HEK293T (cell line): ENCODE measurements at regions not wholly inside any gene's neighbourhood (a gene's known extent, or its start where the extent isn't known, plus 50 kb on each side); places are given as distances from the start of the nearest gene placed in this dataset.
"Not testable (repeated sequence)": the region's sequence is repeated elsewhere in the genome, so short reads cannot be mapped to it uniquely, and the experiment has no call there.

ENCODE experiments used
- CTCF ChIA-PET: fragments of 350-600 bp; formaldehyde crosslinking; extraction: SDS; loops from one replicate; lab custom pipeline; 2021; ENCODE audit warnings: antibody characterized with exemption, inconsistent platforms; lab: Yijun Ruan, JAX
- POLR2A ChIA-PET: fragments of 350-600 bp; formaldehyde crosslinking; extraction: SDS; loops from one replicate; lab custom pipeline; 2020; ENCODE audit warnings: antibody characterized with exemption, inconsistent platforms; lab: Yijun Ruan, JAX
- DNase-seq: peaks from one replicate; pipeline ENCODE4 v3.0.0; 2012; ENCODE audit warnings: mixed read lengths; ENCODE audit errors: extremely low spot score
- ARNT ChIP-seq: fragments of 450-650 bp; IDR thresholded peaks from 2 replicates; pipeline ENCODE4 v1.6.1; 2017; ENCODE audit warnings: mild to moderate bottlenecking
- BHLHE40 ChIP-seq: fragments of 450-650 bp; IDR thresholded peaks from 2 replicates; pipeline ENCODE4 v1.6.1; 2016; ENCODE audit warnings: mild to moderate bottlenecking, moderate library complexity, borderline replicate concordance
- CTBP1 ChIP-seq: fragments of 450-650 bp; IDR thresholded peaks from 2 replicates; pipeline ENCODE4 v1.6.1; 2016; ENCODE audit warnings: borderline replicate concordance
- ELF4 ChIP-seq: fragments of 450-650 bp; IDR thresholded peaks from 2 replicates; pipeline ENCODE4 v1.6.1; 2017; ENCODE audit warnings: antibody characterized with exemption
- FOXA1 ChIP-seq: fragments of 450-650 bp; IDR thresholded peaks from 2 replicates; pipeline ENCODE4 v1.6.1; 2016; ENCODE audit warnings: mild to moderate bottlenecking
- FOXK2 ChIP-seq: fragments of 450-650 bp; IDR thresholded peaks from 2 replicates; pipeline ENCODE4 v1.6.1; 2016; ENCODE audit warnings: mild to moderate bottlenecking
- FOXM1 ChIP-seq: fragments of 450-650 bp; IDR thresholded peaks from 2 replicates; pipeline ENCODE4 v1.6.1; 2017; ENCODE audit warnings: mild to moderate bottlenecking, borderline replicate concordance
- HDGF ChIP-seq: fragments of 450-650 bp; IDR thresholded peaks from 2 replicates; pipeline ENCODE4 v1.6.1; 2017; ENCODE audit warnings: antibody characterized with exemption, borderline replicate concordance
- L3MBTL2 ChIP-seq: fragments of 450-650 bp; conservative IDR thresholded peaks from 2 replicates; pipeline ENCODE4 v1.6.1; 2016; ENCODE audit warnings: mild to moderate bottlenecking
- LEF1 ChIP-seq: fragments of 450-650 bp; IDR thresholded peaks from 2 replicates; pipeline ENCODE4 v1.6.1; 2017; ENCODE audit warnings: mild to moderate bottlenecking, borderline replicate concordance
- NFRKB ChIP-seq: fragments of 450-650 bp; IDR thresholded peaks from 2 replicates; pipeline ENCODE4 v1.6.1; 2016; ENCODE audit warnings: mild to moderate bottlenecking, moderate library complexity
- PKNOX1 ChIP-seq: fragments of 450-650 bp; IDR thresholded peaks from 2 replicates; pipeline ENCODE4 v1.6.1; 2016
- SP1 ChIP-seq: fragments of 450-650 bp; IDR thresholded peaks from 2 replicates; pipeline ENCODE4 v1.6.1; 2017
- SUZ12 ChIP-seq: fragments of 450-650 bp; IDR thresholded peaks from 2 replicates; pipeline ENCODE4 v1.6.1; 2016; ENCODE audit warnings: mild to moderate bottlenecking
- TARDBP ChIP-seq: fragments of 450-650 bp; IDR thresholded peaks from 2 replicates; pipeline ENCODE4 v1.6.1; 2016
- ZNF384 ChIP-seq: fragments of 450-650 bp; IDR thresholded peaks from 2 replicates; pipeline ENCODE4 v1.6.1; 2016

GRCh38 chr6:109252261-109253041 is 129.8 kb downstream of the CD164 start:
- DNase-seq: no peak
- POLR2A ChIA-PET: interaction anchor here (0.8 kb wide), 1 partner anchor 130 kb away, joined by 3 read pairs; the partner anchor contains the start of gene CD164
- CTCF ChIA-PET: no interaction called here
- TF ChIP-seq TARDBP (no peak), HDGF (no peak), ARNT (no peak), SP1 (no peak), SUZ12 (no peak)

GRCh38 chr6:109251839-109252238 is 130.4 kb downstream of the CD164 start:
- POLR2A ChIA-PET: interaction anchor here (0.8 kb wide), 1 partner anchor 131 kb away, joined by 3 read pairs; the partner anchor contains the start of gene CD164
- TF ChIP-seq SP1 (no peak), ZNF384 (no peak), CTBP1 (no peak), LEF1 (no peak), FOXA1 (no peak), ELF4 (no peak), NFRKB (no peak), HDGF (no peak), PKNOX1 (no peak), TARDBP (no peak), ARNT (no peak), L3MBTL2 (no peak), FOXK2 (no peak), BHLHE40 (no peak), SUZ12 (no peak)
- no peak for DNase-seq
- CTCF ChIA-PET: interaction anchor here (0.5 kb wide), 1 partner anchor 9 kb away, joined by 3 read pairs; no protein-coding TSS in a partner anchor

- CTCF ChIA-PET, POLR2A ChIA-PET, DNase-seq: not testable (repeated sequence)
These were observed 131.6 kb downstream of the CD164 start for GRCh38 chr6:109250544-109251156.

- ChIA-PET POLR2A (no interaction called here), CTCF (interaction anchor here (0.6 kb wide), 1 partner anchor 447 kb away, joined by 4 read pairs; the partner anchor contains the start of genes AK9 and FIG4)
- TF ChIP-seq ARNT: no peak
- TF ChIP-seq ZNF384: no peak
- TF ChIP-seq FOXM1: no peak
- no peak for TF ChIP-seq PKNOX1
- no peak for TF ChIP-seq HDGF
- no peak for TF ChIP-seq SUZ12
- TF ChIP-seq TARDBP: no peak
- TF ChIP-seq BHLHE40: no peak
- TF ChIP-seq ELF4: no peak
- no peak for TF ChIP-seq CTBP1
- no peak for TF ChIP-seq L3MBTL2
- TF ChIP-seq FOXA1: no peak
- TF ChIP-seq NFRKB: no peak
- no peak for DNase-seq
These were observed 138.1 kb downstream of the CD164 start for GRCh38 chr6:109243863-109244825.

GRCh38 chr6:109242925-109243324 is 139.3 kb downstream of the CD164 start:
- TF ChIP-seq FOXA1 (no peak), BHLHE40 (no peak), PKNOX1 (no peak), NFRKB (no peak), HDGF (no peak), ELF4 (no peak), CTBP1 (no peak), TARDBP (no peak), ZNF384 (no peak), ARNT (no peak), LEF1 (no peak), L3MBTL2 (no peak), FOXK2 (no peak), SUZ12 (no peak), SP1 (no peak), FOXM1 (no peak)
- ChIA-PET POLR2A (no interaction called here), CTCF (interaction anchor here (0.9 kb wide), 1 partner anchor 9 kb away, joined by 3 read pairs; no protein-coding TSS in a partner anchor)
- no peak for DNase-seq
